ENCODE measurements at regions not wholly inside any gene's neighbourhood (a gene's known extent, or its start where the extent isn't known, plus 50 kb on each side); places are given as distances from the start of the nearest gene placed in this dataset.

GRCh38 chr6:168988280-168988679 lies 265.4 kb downstream of the THBS2 start:
- TF ChIP-seq CTCF (IDR thresholded peaks at IDR 0.05; ENCODE audit: low read length) = no peak
- TF ChIP-seq EZH2 (optimal IDR thresholded peaks at IDR 0.05; ENCODE audit: low read depth, low read length) = no peak
